Caco-2 (cell line): ENCODE measurements at regions not wholly inside any gene's neighbourhood (a gene's known extent, or its start where the extent isn't known, plus 50 kb on each side); places are given as distances from the start of the nearest gene placed in this dataset.

Experiments used
- BruUV-seq: library from RNA; stranded (reverse); fragments of 400-500 nt; replicated peaks from 2 replicates; lab custom pipeline; 2021; lab: Mats Ljungman, UMichigan
- CTCF ChIA-PET: fragments of 300-600 bp; sonication (Branson Sonifier 250); formaldehyde crosslinking; loops from one replicate; lab custom pipeline; 2022; ENCODE audit warnings: antibody characterized with exemption; lab: Charles Lee
- POLR2A ChIA-PET: fragments of 300-600 bp; sonication (Branson Sonifier 250); formaldehyde crosslinking; loops from one replicate; lab custom pipeline; 2022; ENCODE audit warnings: antibody characterized with exemption; lab: Charles Lee
- DNase-seq, 2 experiments: peaks; one replicate each; pipeline versions ENCODE4 v3.0.0 to v3.0.0-alpha.2; 2020 to 2022
- H3K27me3 ChIP-seq: replicated peaks from 2 replicates; pipeline ENCODE4 v1.6.0; 2011; ENCODE audit warnings: low read length; ENCODE audit not compliant: control insufficient read depth, insufficient read depth
- H3K36me3 ChIP-seq: 2 replicates; pipeline ENCODE4 v1.5.1; 2011; ENCODE audit warnings: low read length; ENCODE audit not compliant: control insufficient read depth, insufficient read depth
- H3K4me1 ChIP-seq: fragments of 250-450 bp; sonication (Bioruptor Pico); 2 replicates; pipeline ENCODE4 v1.5.1; 2020; ENCODE audit warnings: mild to moderate bottlenecking
- H3K4me3 ChIP-seq: 2 replicates; pipeline ENCODE4 v1.5.1; 2011; ENCODE audit warnings: low read depth, mild to moderate bottlenecking, control low read depth, low read length
- H3K9me3 ChIP-seq: fragments of 250-450 bp; sonication (Bioruptor Pico); 2 replicates; pipeline ENCODE4 v1.5.1; 2020; ENCODE audit warnings: mild to moderate bottlenecking, moderate library complexity
- H3K27ac Mint-ChIP-seq: one replicate; pipeline ENCODE4 v1.8.0; 2022; ENCODE audit warnings: mixed read lengths; ENCODE audit not compliant: unreplicated experiment
- H3K27me3 Mint-ChIP-seq: one replicate; pipeline ENCODE4 v1.8.0; 2022; ENCODE audit warnings: mixed read lengths; ENCODE audit not compliant: insufficient read depth, unreplicated experiment
- H3K36me3 Mint-ChIP-seq: one replicate; pipeline ENCODE4 v1.8.0; 2022; ENCODE audit warnings: mild to moderate bottlenecking, mixed read lengths; ENCODE audit not compliant: insufficient read depth, unreplicated experiment
- H3K4me1 Mint-ChIP-seq: one replicate; pipeline ENCODE4 v1.8.0; 2022; ENCODE audit warnings: low read depth, mixed read lengths; ENCODE audit not compliant: unreplicated experiment
- H3K4me3 Mint-ChIP-seq: one replicate; pipeline ENCODE4 v1.8.0; 2022; ENCODE audit warnings: mild to moderate bottlenecking, moderate library complexity, mixed read lengths; ENCODE audit not compliant: unreplicated experiment
- H3K9me3 Mint-ChIP-seq: one replicate; pipeline ENCODE4 v1.8.0; 2022; ENCODE audit warnings: mixed read lengths; ENCODE audit not compliant: unreplicated experiment
- intact Hi-C: fragments of 100-400 bp; cut with micrococcal nuclease; formaldehyde crosslinking; loops from one replicate; pipeline ENCODE4 v1.10.0; 2022; ENCODE audit not compliant: unreplicated experiment
- TF ChIP-seq, protein P1 (sequence below), 2 experiments: fragments of 200-600 bp in 1 of 2; IDR thresholded peaks; 1 replicate in 1 of 2; 2 replicates in 1 of 2; pipeline versions ENCODE4 v1.5.1 to v1.8.0; 2011 to 2022; ENCODE audit warnings: antibody characterized with exemption in 1 of 2, control low read depth in 1 of 2, inconsistent platforms in 1 of 2, low read depth in 1 of 2, low read length in 1 of 2, mild to moderate bottlenecking in 1 of 2, moderate library complexity in 1 of 2; ENCODE audit not compliant: insufficient read depth in 1 of 2, severe bottlenecking in 1 of 2, unreplicated experiment in 1 of 2

GRCh38 chr2:145925591-145925990 lies 1405.7 kb upstream of the ZEB2 start:
- Mint-ChIP-seq H3K27me3 (no peaks in the 10 kb centered on the region), H3K4me1 (no peaks in the 10 kb centered on the region), H3K36me3 (no peaks in the 10 kb centered on the region), H3K9me3 (no peaks in the 10 kb centered on the region), H3K4me3 (no peak overlapping the region), H3K27ac (no peak overlapping the region)
- intact Hi-C loops = no loop called here
- no peak overlapping the region for H3K4me3 ChIP-seq
- DNase-seq = no peak
- TF ChIP-seq, protein P1, sequence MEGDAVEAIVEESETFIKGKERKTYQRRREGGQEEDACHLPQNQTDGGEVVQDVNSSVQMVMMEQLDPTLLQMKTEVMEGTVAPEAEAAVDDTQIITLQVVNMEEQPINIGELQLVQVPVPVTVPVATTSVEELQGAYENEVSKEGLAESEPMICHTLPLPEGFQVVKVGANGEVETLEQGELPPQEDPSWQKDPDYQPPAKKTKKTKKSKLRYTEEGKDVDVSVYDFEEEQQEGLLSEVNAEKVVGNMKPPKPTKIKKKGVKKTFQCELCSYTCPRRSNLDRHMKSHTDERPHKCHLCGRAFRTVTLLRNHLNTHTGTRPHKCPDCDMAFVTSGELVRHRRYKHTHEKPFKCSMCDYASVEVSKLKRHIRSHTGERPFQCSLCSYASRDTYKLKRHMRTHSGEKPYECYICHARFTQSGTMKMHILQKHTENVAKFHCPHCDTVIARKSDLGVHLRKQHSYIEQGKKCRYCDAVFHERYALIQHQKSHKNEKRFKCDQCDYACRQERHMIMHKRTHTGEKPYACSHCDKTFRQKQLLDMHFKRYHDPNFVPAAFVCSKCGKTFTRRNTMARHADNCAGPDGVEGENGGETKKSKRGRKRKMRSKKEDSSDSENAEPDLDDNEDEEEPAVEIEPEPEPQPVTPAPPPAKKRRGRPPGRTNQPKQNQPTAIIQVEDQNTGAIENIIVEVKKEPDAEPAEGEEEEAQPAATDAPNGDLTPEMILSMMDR (IDR thresholded peaks at IDR 0.05; ENCODE audit: insufficient read depth in 1 of 2, low read depth in 1 of 2, low read length in 1 of 2, severe bottlenecking in 1 of 2, unreplicated experiment in 1 of 2) = no peak
- no peaks in the 10 kb centered on the region for H3K9me3 ChIP-seq
- no peaks in the 10 kb centered on the region for H3K4me1 ChIP-seq
- H3K36me3 ChIP-seq = no peaks in the 10 kb centered on the region
- no peaks in the 10 kb centered on the region for H3K27me3 ChIP-seq
- no TSS peak for BruUV-seq
- POLR2A ChIA-PET = no interaction called here
- CTCF ChIA-PET = no interaction called here

DNA sequence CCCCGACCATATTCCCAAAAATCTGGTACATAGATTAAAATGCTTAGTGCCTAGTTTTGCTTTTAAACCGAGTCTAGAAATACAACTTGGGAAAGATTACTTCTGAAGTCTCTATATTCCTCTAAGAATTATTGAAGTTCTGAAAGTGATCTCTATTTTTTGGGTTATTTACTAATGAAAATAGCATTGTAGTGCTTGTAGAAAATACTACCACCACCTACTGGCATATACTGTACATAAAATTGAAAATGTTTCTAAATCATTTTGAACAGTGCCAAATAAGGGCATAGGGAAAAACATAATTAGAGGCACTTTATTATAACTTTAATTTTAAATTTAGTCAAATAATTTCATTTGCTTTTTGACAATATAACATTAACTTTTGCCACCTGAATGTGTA lies 1399.6 kb upstream of the ZEB2 start:
- Mint-ChIP-seq H3K9me3 (no peaks in the 10 kb centered on the region), H3K27ac (no peak overlapping the region), H3K36me3 (no peaks in the 10 kb centered on the region), H3K4me1 (no peaks in the 10 kb centered on the region), H3K27me3 (no peaks in the 10 kb centered on the region), H3K4me3 (no peak overlapping the region)
- no peak overlapping the region for H3K4me3 ChIP-seq
- TF ChIP-seq, protein P1 (IDR thresholded peaks at IDR 0.05; ENCODE audit: insufficient read depth in 1 of 2, low read depth in 1 of 2, low read length in 1 of 2, severe bottlenecking in 1 of 2, unreplicated experiment in 1 of 2) = no peak
- no peaks in the 10 kb centered on the region for H3K36me3 ChIP-seq
- no TSS peak for BruUV-seq
- H3K27me3 ChIP-seq = no peaks in the 10 kb centered on the region
- H3K4me1 ChIP-seq = no peaks in the 10 kb centered on the region
- POLR2A ChIA-PET = no interaction called here
- intact Hi-C loops = no loop called here
- CTCF ChIA-PET = no interaction called here
- no peak for DNase-seq
- no peaks in the 10 kb centered on the region for H3K9me3 ChIP-seq

GRCh38 chr2:145918951-145919350 lies 1399.0 kb upstream of the ZEB2 start:
- no peaks in the 10 kb centered on the region for H3K4me1 Mint-ChIP-seq
- intact Hi-C loops = no loop called here
- TF ChIP-seq, protein P1 (IDR thresholded peaks at IDR 0.05; ENCODE audit: insufficient read depth in 1 of 2, low read depth in 1 of 2, low read length in 1 of 2, severe bottlenecking in 1 of 2, unreplicated experiment in 1 of 2) = no peak
- Histone ChIP-seq H3K4me3 (no peak overlapping the region), H3K4me1 (no peaks in the 10 kb centered on the region), H3K36me3 (no peaks in the 10 kb centered on the region), H3K27me3 (no peaks in the 10 kb centered on the region), H3K9me3 (no peaks in the 10 kb centered on the region)
- H3K36me3 Mint-ChIP-seq = no peaks in the 10 kb centered on the region
- CTCF ChIA-PET = no interaction called here
- H3K27ac Mint-ChIP-seq = no peak overlapping the region
- no peak overlapping the region for H3K4me3 Mint-ChIP-seq
- no peak for DNase-seq
- POLR2A ChIA-PET = no interaction called here
- H3K9me3 Mint-ChIP-seq = no peaks in the 10 kb centered on the region
- H3K27me3 Mint-ChIP-seq = no peaks in the 10 kb centered on the region
- no TSS peak for BruUV-seq
